Type B pancreatic cell (in vitro differentiated cells): ENCODE measurements at regions not wholly inside any gene's neighbourhood (a gene's known extent, or its start where the extent isn't known, plus 50 kb on each side); places are given as distances from the start of the nearest gene placed in this dataset.
A peak's percentile ranks its signal among the peaks of the same experiment; 100 is the strongest.

Source experiments
- DNase-seq: peaks from one replicate; pipeline ENCODE4 v3.0.0; 2021; ENCODE audit warnings: mixed read lengths; ENCODE audit not compliant: unreplicated experiment; ENCODE audit errors: extremely low spot score
- H3K27ac Mint-ChIP-seq: 2 replicates; pipeline ENCODE4 v1.8.0; 2021; ENCODE audit warnings: mild to moderate bottlenecking, mixed read lengths
- H3K27me3 Mint-ChIP-seq: 2 replicates; pipeline ENCODE4 v1.8.0; 2021; ENCODE audit warnings: mixed read lengths
- H3K36me3 Mint-ChIP-seq: 2 replicates; pipeline ENCODE4 v1.8.0; 2021; ENCODE audit warnings: mixed read lengths
- H3K4me1 Mint-ChIP-seq: one replicate; pipeline ENCODE4 v1.8.0; 2021; ENCODE audit warnings: mixed read lengths; ENCODE audit not compliant: unreplicated experiment
- H3K4me3 Mint-ChIP-seq: 2 replicates; pipeline ENCODE4 v1.8.0; 2021; ENCODE audit warnings: mild to moderate bottlenecking, mixed read lengths
- H3K9me3 Mint-ChIP-seq: 2 replicates; pipeline ENCODE4 v1.8.0; 2021; ENCODE audit warnings: mixed read lengths
- TF ChIP-seq, protein P1 (sequence below): fragments of 200-600 bp; sonication (generic); conservative IDR thresholded peaks from 2 replicates; pipeline ENCODE4 v1.5.0; 2021; ENCODE audit warnings: antibody characterized with exemption, mild to moderate bottlenecking

DNA sequence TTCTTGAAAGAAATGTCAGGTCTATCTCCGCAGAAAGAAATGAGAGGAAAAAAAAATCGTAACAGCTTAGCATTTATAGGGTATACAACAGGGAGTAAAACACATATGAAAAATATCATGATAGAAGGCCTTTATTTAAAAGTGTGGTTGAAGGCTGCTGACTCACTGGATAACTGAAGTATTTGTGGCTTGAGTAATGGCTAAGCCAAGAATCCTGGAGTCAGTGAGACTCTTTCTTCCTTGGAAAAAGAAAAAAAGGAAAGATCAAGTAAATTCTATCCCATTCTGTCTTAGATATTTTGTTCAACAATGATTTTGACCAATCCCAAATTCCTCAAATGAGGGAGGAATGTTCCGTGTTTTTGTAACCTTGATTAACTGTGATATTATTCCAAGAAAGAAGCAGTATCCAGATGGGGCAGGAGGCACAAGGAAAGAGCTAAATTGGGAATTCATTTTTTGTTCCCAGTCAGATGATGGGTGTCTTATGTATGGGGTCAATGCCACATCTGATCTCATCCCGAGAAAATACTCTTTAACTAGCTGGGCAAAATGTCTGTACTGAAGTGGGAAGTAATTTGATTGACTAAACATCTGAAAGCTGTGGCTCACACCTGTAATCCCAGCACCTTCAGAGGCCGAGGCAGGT lies 64.3 kb upstream of the MYO10 start:
- Mint-ChIP-seq H3K27ac (no peak overlapping the region), H3K4me3 (no peak overlapping the region), H3K4me1 (peaks cover 13% of the 10 kb centered on the region), H3K27me3 (no peaks in the 10 kb centered on the region), H3K36me3 (no peaks in the 10 kb centered on the region), H3K9me3 (no peaks in the 10 kb centered on the region)
- DNase-seq: no peak
- TF ChIP-seq, protein P1, sequence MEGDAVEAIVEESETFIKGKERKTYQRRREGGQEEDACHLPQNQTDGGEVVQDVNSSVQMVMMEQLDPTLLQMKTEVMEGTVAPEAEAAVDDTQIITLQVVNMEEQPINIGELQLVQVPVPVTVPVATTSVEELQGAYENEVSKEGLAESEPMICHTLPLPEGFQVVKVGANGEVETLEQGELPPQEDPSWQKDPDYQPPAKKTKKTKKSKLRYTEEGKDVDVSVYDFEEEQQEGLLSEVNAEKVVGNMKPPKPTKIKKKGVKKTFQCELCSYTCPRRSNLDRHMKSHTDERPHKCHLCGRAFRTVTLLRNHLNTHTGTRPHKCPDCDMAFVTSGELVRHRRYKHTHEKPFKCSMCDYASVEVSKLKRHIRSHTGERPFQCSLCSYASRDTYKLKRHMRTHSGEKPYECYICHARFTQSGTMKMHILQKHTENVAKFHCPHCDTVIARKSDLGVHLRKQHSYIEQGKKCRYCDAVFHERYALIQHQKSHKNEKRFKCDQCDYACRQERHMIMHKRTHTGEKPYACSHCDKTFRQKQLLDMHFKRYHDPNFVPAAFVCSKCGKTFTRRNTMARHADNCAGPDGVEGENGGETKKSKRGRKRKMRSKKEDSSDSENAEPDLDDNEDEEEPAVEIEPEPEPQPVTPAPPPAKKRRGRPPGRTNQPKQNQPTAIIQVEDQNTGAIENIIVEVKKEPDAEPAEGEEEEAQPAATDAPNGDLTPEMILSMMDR: no peak

DNA sequence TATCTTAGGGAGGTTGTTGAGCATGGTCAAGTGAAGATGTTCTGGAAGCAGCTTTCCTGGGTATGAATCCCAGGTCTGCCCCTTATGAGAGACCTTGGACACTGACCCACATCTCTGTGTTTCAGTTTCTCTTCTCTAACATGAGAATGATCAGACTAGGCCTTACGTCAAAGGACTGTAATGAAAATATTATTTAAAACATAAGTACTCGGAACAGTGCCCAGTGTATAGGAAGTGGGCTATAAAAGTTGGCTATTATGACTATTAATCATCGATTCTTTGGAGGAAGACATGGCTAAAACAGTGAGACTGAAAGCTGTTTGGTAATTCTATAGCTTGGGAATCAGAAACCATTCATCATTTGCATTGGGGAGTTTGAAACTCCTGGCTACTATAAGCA lies 65.3 kb upstream of the MYO10 start:
- TF ChIP-seq, protein P1: no peak
- DNase-seq: no peak
- no peak overlapping the region for H3K4me3 Mint-ChIP-seq
- no peaks in the 10 kb centered on the region for H3K36me3 Mint-ChIP-seq
- peaks cover 11% of the 10 kb centered on the region for H3K4me1 Mint-ChIP-seq
- no peaks in the 10 kb centered on the region for H3K27me3 Mint-ChIP-seq
- no peaks in the 10 kb centered on the region for H3K9me3 Mint-ChIP-seq
- H3K27ac Mint-ChIP-seq: no peak overlapping the region

DNA sequence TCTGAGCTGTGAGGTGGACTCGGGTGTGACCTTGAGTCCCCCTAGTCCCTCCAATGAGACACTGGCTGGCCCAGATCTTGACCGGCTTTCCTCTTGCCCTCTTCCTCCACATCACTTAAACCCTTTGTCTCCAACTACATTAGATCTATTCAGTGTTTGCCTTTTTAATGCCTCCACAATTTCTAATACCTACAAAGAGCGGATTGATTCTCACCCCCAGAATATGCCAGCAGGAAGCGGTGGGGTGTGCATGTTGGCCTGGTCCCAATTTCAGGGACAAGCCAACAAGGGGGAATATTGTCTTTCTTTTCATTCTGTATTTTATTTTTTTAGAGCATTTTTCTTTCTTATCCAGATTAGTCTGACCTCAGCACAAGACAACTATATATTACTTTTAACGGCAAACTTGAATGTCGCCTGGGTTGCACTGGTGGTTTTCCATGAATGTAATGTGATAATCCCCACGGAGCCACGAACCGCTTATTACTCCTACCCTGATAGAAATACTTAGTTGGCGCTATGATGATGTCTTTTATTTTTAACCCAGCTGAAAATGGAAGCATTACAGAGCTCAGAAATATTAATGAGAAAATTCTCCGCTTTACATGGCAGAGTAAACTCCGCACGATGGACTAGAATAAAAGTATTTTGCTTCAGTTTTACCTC lies 68.5 kb upstream of the MYO10 start:
- H3K9me3 Mint-ChIP-seq: no peaks in the 10 kb centered on the region
- no peak overlapping the region for H3K4me3 Mint-ChIP-seq
- no peak overlapping the region for H3K27ac Mint-ChIP-seq
- peaks cover 11% of the 10 kb centered on the region for H3K4me1 Mint-ChIP-seq
- no peaks in the 10 kb centered on the region for H3K27me3 Mint-ChIP-seq
- no peak for DNase-seq
- peaks cover 4% of the 10 kb centered on the region for H3K36me3 Mint-ChIP-seq
- TF ChIP-seq, protein P1: no peak

DNA sequence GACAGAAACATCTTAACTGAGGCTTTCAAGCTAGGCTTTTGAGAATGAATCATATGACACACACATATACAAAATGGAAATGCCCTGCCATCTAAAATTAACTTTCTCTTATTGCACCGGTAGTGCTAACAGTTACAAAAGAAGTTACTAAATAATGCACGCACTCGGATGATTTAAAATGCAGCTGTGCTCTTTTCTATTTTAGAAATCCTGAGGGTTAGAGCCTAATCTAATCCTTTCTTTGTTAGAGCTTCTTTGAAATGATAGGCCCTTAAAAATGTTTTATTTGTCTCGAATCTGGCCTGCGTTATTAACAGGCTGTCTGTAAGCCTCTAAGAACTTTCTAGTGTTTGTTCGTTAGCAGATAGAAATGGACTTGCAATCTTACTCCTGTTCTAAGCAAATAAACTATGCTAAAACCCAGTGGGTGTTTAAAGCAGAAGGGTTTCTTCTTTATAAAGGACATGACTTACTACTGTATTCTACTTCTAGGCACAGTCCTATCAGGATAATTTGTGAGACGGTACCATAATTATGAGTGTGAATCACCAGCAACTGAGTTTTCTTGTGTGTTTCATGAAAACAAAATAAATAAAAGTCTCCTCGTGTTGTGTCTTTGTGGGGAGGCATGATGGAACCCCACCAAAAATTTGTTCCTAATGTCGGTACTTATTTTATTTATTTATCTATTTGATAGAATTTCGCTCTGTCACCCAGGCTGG lies 69.2 kb upstream of the MYO10 start:
- peaks cover 10% of the 10 kb centered on the region for H3K4me1 Mint-ChIP-seq
- H3K27me3 Mint-ChIP-seq: no peaks in the 10 kb centered on the region
- no peak for DNase-seq
- peaks cover 4% of the 10 kb centered on the region for H3K36me3 Mint-ChIP-seq
- H3K27ac Mint-ChIP-seq: no peak overlapping the region
- H3K9me3 Mint-ChIP-seq: no peaks in the 10 kb centered on the region
- TF ChIP-seq, protein P1: no peak
- H3K4me3 Mint-ChIP-seq: no peak overlapping the region

DNA sequence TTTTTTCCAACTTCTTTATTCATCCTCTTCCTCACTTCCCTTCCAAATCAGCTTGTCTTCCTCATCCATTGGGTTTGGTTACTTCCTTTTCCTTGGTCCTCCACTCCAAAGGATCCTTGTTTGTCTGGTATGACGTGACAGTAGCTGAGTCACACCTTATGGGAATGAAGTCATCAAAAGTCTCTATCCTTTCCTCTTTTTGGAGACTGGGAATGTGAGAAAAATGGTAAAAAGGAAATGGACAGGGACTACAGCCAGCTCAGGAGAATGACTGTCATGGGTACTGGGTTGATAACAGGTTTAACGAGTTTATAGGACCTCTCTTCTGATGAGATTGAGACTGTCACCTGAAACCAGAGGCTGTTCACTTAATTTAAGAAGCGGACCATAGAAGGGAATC lies 76.2 kb upstream of the MYO10 start:
- Mint-ChIP-seq H3K36me3 (peaks cover 4% of the 10 kb centered on the region), H3K4me3 (no peak overlapping the region), H3K27ac (peak overlapping the region; percentile 42), H3K9me3 (no peaks in the 10 kb centered on the region), H3K4me1 (no peaks in the 10 kb centered on the region), H3K27me3 (no peaks in the 10 kb centered on the region)
- DNase-seq: no peak
- TF ChIP-seq, protein P1: no peak
